Karpas-422 (cell line): ENCODE measurements at regions not wholly inside any gene's neighbourhood (a gene's known extent, or its start where the extent isn't known, plus 50 kb on each side); places are given as distances from the start of the nearest gene placed in this dataset.

Experiments
- DNase-seq: peaks from one replicate; pipeline ENCODE4 v3.0.0-alpha.2; 2015
- H2AFZ ChIP-seq: fragments of 200-600 bp; sonication (generic); 2 replicates; pipeline ENCODE4 v1.6.1; 2014; ENCODE audit warnings: antibody characterized with exemption, low read length, mixed read lengths
- H3K27ac ChIP-seq: fragments of 200-600 bp; sonication (generic); 2 replicates; pipeline ENCODE4 v1.5.1; 2014; ENCODE audit warnings: mild to moderate bottlenecking, low read length, moderate library complexity
- H3K27me3 ChIP-seq: fragments of 200-600 bp; sonication (generic); 2 replicates; pipeline ENCODE4 v1.6.1; 2014; ENCODE audit warnings: low read length, mixed read lengths
- H3K36me3 ChIP-seq: fragments of 200-600 bp; sonication (generic); 2 replicates; pipeline ENCODE4 v1.6.1; 2014; ENCODE audit warnings: low read length, mixed read lengths; ENCODE audit not compliant: insufficient read depth
- H3K4me1 ChIP-seq: fragments of 200-600 bp; sonication (generic); 2 replicates; pipeline ENCODE4 v1.6.1; 2014; ENCODE audit warnings: mild to moderate bottlenecking, low read length, mixed read lengths
- H3K4me2 ChIP-seq: fragments of 200-600 bp; sonication (generic); 2 replicates; pipeline ENCODE4 v1.6.1; 2014; ENCODE audit warnings: low read length, low read depth, mild to moderate bottlenecking; ENCODE audit not compliant: poor library complexity, severe bottlenecking
- H3K4me3 ChIP-seq: fragments of 200-600 bp; sonication (generic); 2 replicates; pipeline ENCODE4 v1.5.1; 2014; ENCODE audit warnings: mild to moderate bottlenecking, antibody characterized with exemption, low read length, mixed read lengths
- H3K79me2 ChIP-seq: fragments of 200-600 bp; sonication (generic); 2 replicates; pipeline ENCODE4 v1.6.1; 2014; ENCODE audit warnings: mild to moderate bottlenecking, low read length, mixed read lengths
- H3K9ac ChIP-seq: fragments of 200-600 bp; sonication (generic); 2 replicates; pipeline ENCODE4 v1.6.0; 2014; ENCODE audit warnings: low read length
- H3K9me2 ChIP-seq: fragments of 200-600 bp; sonication (generic), shearing (Covaris generic); replicated peaks from 2 replicates; pipeline ENCODE4 v1.6.0; 2014; ENCODE audit warnings: mild to moderate bottlenecking, low read length, moderate library complexity; ENCODE audit not compliant: insufficient read depth
- H3K9me3 ChIP-seq: fragments of 300-700, 200-600 bp; sonication (generic); 2 replicates; pipeline ENCODE4 v1.6.1; 2014; ENCODE audit warnings: low read length, mixed read lengths
- H4K20me1 ChIP-seq: fragments of 200-600 bp; sonication (generic); 2 replicates; pipeline ENCODE4 v1.6.1; 2014; ENCODE audit warnings: mild to moderate bottlenecking, antibody characterized with exemption, low read length, low read depth; ENCODE audit not compliant: insufficient read depth

GRCh38 chr10:4373098-4373497 is 452.9 kb upstream of the AKR1E2 start:
- Histone ChIP-seq H3K79me2 (no peaks in the 10 kb centered on the region), H3K36me3 (no peaks in the 10 kb centered on the region), H3K9ac (no peak overlapping the region), H4K20me1 (no peaks in the 10 kb centered on the region), H3K4me1 (no peaks in the 10 kb centered on the region), H2AFZ (no peak overlapping the region), H3K4me2 (no peak overlapping the region), H3K27me3 (no peaks in the 10 kb centered on the region), H3K27ac (no peak overlapping the region), H3K4me3 (no peak overlapping the region), H3K9me3 (no peaks in the 10 kb centered on the region), H3K9me2 (no peaks in the 10 kb centered on the region)
- DNase-seq: no peak

- Histone ChIP-seq H3K4me1 (no peaks in the 10 kb centered on the region), H3K9ac (no peak overlapping the region), H3K9me3 (no peaks in the 10 kb centered on the region), H3K4me3 (no peak overlapping the region), H2AFZ (no peak overlapping the region), H3K27ac (no peak overlapping the region), H3K9me2 (no peaks in the 10 kb centered on the region), H3K36me3 (no peaks in the 10 kb centered on the region), H3K4me2 (no peak overlapping the region), H4K20me1 (no peaks in the 10 kb centered on the region), H3K79me2 (no peaks in the 10 kb centered on the region), H3K27me3 (no peaks in the 10 kb centered on the region)
- DNase-seq: no peak
These were observed 453.4 kb upstream of the AKR1E2 start for GRCh38 chr10:4372601-4373000.

GRCh38 chr10:4371691-4372295 is 454.2 kb upstream of the AKR1E2 start:
- DNase-seq: no peak
- no peaks in the 10 kb centered on the region for H3K4me1 ChIP-seq
- H3K4me3 ChIP-seq: no peak overlapping the region
- H3K27me3 ChIP-seq: no peaks in the 10 kb centered on the region
- no peak overlapping the region for H3K4me2 ChIP-seq
- no peaks in the 10 kb centered on the region for H3K79me2 ChIP-seq
- no peak overlapping the region for H3K9ac ChIP-seq
- no peaks in the 10 kb centered on the region for H3K9me2 ChIP-seq
- H3K27ac ChIP-seq: no peak overlapping the region
- no peaks in the 10 kb centered on the region for H3K36me3 ChIP-seq
- no peaks in the 10 kb centered on the region for H4K20me1 ChIP-seq
- no peaks in the 10 kb centered on the region for H3K9me3 ChIP-seq
- no peak overlapping the region for H2AFZ ChIP-seq

GRCh38 chr10:4370376-4370775 is 455.6 kb upstream of the AKR1E2 start:
- no peak overlapping the region for H3K4me2 ChIP-seq
- no peaks in the 10 kb centered on the region for H3K4me1 ChIP-seq

GRCh38 chr10:4361581-4361980 is 464.4 kb upstream of the AKR1E2 start:
- no peak overlapping the region for H3K4me3 ChIP-seq
- DNase-seq: no peak
- no peaks in the 10 kb centered on the region for H3K4me1 ChIP-seq
- no peaks in the 10 kb centered on the region for H4K20me1 ChIP-seq
- no peaks in the 10 kb centered on the region for H3K9me3 ChIP-seq
- no peaks in the 10 kb centered on the region for H3K27me3 ChIP-seq
- no peaks in the 10 kb centered on the region for H3K79me2 ChIP-seq
- H3K9ac ChIP-seq: no peak overlapping the region
- no peaks in the 10 kb centered on the region for H3K36me3 ChIP-seq
- H3K27ac ChIP-seq: no peak overlapping the region
- H3K9me2 ChIP-seq: 0 out of 2 replicates have a peak, but pooled peaks cover 7% of the 10 kb centered on the region
- no peak overlapping the region for H3K4me2 ChIP-seq
- H2AFZ ChIP-seq: no peak overlapping the region

More at GRCh38 chr10:4370376-4370775, 455.6 kb upstream of the AKR1E2 start:
- Histone ChIP-seq H3K79me2 (no peaks in the 10 kb centered on the region), H3K9ac (no peak overlapping the region), H3K9me3 (no peaks in the 10 kb centered on the region), H2AFZ (no peak overlapping the region), H3K9me2 (no peaks in the 10 kb centered on the region), H3K27me3 (no peaks in the 10 kb centered on the region), H3K36me3 (no peaks in the 10 kb centered on the region), H3K4me3 (no peak overlapping the region), H4K20me1 (no peaks in the 10 kb centered on the region), H3K27ac (no peak overlapping the region)
- DNase-seq: no peak

GRCh38 chr10:4359003-4359402 is 467.0 kb upstream of the AKR1E2 start:
- Histone ChIP-seq H3K9me2 (0 out of 2 replicates have a peak, but pooled peaks cover 4% of the 10 kb centered on the region), H2AFZ (no peak overlapping the region), H3K9me3 (no peaks in the 10 kb centered on the region), H3K9ac (no peak overlapping the region), H3K36me3 (no peaks in the 10 kb centered on the region), H3K4me3 (no peak overlapping the region), H3K79me2 (no peaks in the 10 kb centered on the region), H4K20me1 (no peaks in the 10 kb centered on the region), H3K4me1 (no peaks in the 10 kb centered on the region), H3K27me3 (no peaks in the 10 kb centered on the region), H3K4me2 (no peak overlapping the region), H3K27ac (no peak overlapping the region)
- DNase-seq: no peak

- Histone ChIP-seq H3K9me3 (no peaks in the 10 kb centered on the region), H3K4me1 (no peaks in the 10 kb centered on the region), H4K20me1 (no peaks in the 10 kb centered on the region), H3K27ac (no peak overlapping the region), H3K36me3 (no peaks in the 10 kb centered on the region), H3K4me3 (no peak overlapping the region), H3K9me2 (0 out of 2 replicates have a peak, but pooled peaks cover 4% of the 10 kb centered on the region), H3K27me3 (no peaks in the 10 kb centered on the region), H2AFZ (no peak overlapping the region), H3K9ac (no peak overlapping the region), H3K79me2 (no peaks in the 10 kb centered on the region), H3K4me2 (no peak overlapping the region)
- DNase-seq: no peak
These were observed 468.1 kb upstream of the AKR1E2 start for GRCh38 chr10:4357911-4358310.

GRCh38 chr10:4355350-4355749 is 470.7 kb upstream of the AKR1E2 start:
- H3K36me3 ChIP-seq: no peaks in the 10 kb centered on the region

More at GRCh38 chr10:4355350-4355749, 470.7 kb upstream of the AKR1E2 start:
- Histone ChIP-seq H3K9ac (no peak overlapping the region), H3K9me2 (0 out of 2 replicates have a peak, but pooled peaks cover 4% of the 10 kb centered on the region), H3K4me1 (no peaks in the 10 kb centered on the region), H3K79me2 (no peaks in the 10 kb centered on the region), H3K4me2 (no peak overlapping the region), H3K9me3 (no peaks in the 10 kb centered on the region), H3K27me3 (no peaks in the 10 kb centered on the region), H3K27ac (no peak overlapping the region), H4K20me1 (no peaks in the 10 kb centered on the region), H3K4me3 (no peak overlapping the region), H2AFZ (no peak overlapping the region)
- no peak for DNase-seq
